BLaER1 (cell line): ENCODE measurements at regions not wholly inside any gene's neighbourhood (a gene's known extent, or its start where the extent isn't known, plus 50 kb on each side); places are given as distances from the start of the nearest gene placed in this dataset.
"Not testable (repeated sequence)": the region's sequence is repeated elsewhere in the genome, so short reads cannot be mapped to it uniquely, and the experiment has no call there.

ENCODE experiments used
- H3K27ac ChIP-seq: shearing (Covaris generic); formaldehyde crosslinking; 2 replicates; pipeline ENCODE4 v1.8.1; 2022
- H3K27me3 ChIP-seq: shearing (Covaris generic); formaldehyde crosslinking; 2 replicates; pipeline ENCODE4 v1.8.1; 2022
- H3K36me3 ChIP-seq: shearing (Covaris generic); formaldehyde crosslinking; 2 replicates; pipeline ENCODE4 v1.8.1; 2022
- H3K4me1 ChIP-seq: shearing (Covaris generic); formaldehyde crosslinking; 2 replicates; pipeline ENCODE4 v1.8.1; 2022
- H3K4me2 ChIP-seq: shearing (Covaris generic); formaldehyde crosslinking; 2 replicates; pipeline ENCODE4 v1.8.1; 2022
- H3K4me3 ChIP-seq: shearing (Covaris generic); formaldehyde crosslinking; 2 replicates; pipeline ENCODE4 v1.8.1; 2022
- H3K9ac ChIP-seq: shearing (Covaris generic); formaldehyde crosslinking; 2 replicates; pipeline ENCODE4 v1.8.1; 2022
- H3K9me3 ChIP-seq: shearing (Covaris generic); formaldehyde crosslinking; 2 replicates; pipeline ENCODE4 v1.8.1; 2022
- H4K20me1 ChIP-seq: shearing (Covaris generic); formaldehyde crosslinking; 2 replicates; pipeline ENCODE4 v1.8.1; 2022
- Cebpa-rat ChIP-seq: shearing (Covaris generic); IDR thresholded peaks from 2 replicates; pipeline ENCODE4 v1.8.1; 2022

DNA sequence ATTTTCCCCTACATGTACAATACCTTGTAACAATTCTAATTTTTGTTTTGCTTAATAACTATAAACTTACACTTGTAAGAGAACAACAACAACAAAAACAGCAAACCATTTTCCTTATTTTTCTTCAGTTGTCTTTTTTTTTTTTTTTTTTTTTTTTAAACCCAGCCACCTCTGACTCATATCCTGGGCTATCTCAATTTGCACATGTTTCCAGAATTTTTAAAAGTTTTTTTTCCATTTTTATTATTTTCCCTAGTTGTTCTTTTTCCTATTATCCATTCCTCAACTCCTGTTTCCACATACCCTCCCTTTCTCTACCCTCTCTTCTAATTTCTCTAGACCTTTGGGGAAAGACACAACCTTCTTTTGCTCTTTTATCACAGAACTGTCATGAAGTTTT, 112.5 kb downstream of the EFEMP1 start:
- no peaks in the 10 kb centered on the region for H4K20me1 ChIP-seq
- peaks cover 61% of the 10 kb centered on the region for H3K4me1 ChIP-seq
- no peak overlapping the region for H3K4me2 ChIP-seq
- no peak overlapping the region for H3K4me3 ChIP-seq
- H3K36me3 ChIP-seq: no peaks in the 10 kb centered on the region
- TF ChIP-seq Cebpa-rat: no peak
- no peak overlapping the region for H3K9ac ChIP-seq
- no peaks in the 10 kb centered on the region for H3K27me3 ChIP-seq
- peaks cover 16% of the 10 kb centered on the region for H3K9me3 ChIP-seq
- H3K27ac ChIP-seq: no peak overlapping the region

DNA sequence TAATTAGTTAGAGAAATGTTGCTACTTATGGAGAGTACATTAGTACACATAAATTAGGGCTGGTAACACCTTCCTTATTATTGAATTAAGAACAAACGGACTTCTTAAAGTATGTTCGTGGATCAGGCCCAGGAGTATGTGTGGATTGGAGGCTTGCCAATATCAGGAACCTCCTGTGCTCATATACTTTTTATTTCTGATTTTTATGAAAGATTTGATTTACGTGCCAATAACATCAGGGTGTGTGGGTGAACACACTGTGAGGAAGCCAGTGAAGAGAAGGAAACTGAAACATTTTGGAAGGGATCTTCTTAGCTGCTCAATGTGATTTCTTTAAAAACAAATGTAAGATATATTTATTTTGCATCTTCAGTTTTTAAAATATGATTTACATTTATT, 113.0 kb downstream of the EFEMP1 start:
- no peak overlapping the region for H3K9ac ChIP-seq
- TF ChIP-seq Cebpa-rat: no peak
- no peaks in the 10 kb centered on the region for H4K20me1 ChIP-seq
- no peak overlapping the region for H3K4me3 ChIP-seq
- H3K4me1 ChIP-seq: peaks cover 66% of the 10 kb centered on the region
- H3K27ac ChIP-seq: no peak overlapping the region
- no peaks in the 10 kb centered on the region for H3K27me3 ChIP-seq
- H3K36me3 ChIP-seq: no peaks in the 10 kb centered on the region
- H3K4me2 ChIP-seq: no peak overlapping the region
- peaks cover 16% of the 10 kb centered on the region for H3K9me3 ChIP-seq

DNA sequence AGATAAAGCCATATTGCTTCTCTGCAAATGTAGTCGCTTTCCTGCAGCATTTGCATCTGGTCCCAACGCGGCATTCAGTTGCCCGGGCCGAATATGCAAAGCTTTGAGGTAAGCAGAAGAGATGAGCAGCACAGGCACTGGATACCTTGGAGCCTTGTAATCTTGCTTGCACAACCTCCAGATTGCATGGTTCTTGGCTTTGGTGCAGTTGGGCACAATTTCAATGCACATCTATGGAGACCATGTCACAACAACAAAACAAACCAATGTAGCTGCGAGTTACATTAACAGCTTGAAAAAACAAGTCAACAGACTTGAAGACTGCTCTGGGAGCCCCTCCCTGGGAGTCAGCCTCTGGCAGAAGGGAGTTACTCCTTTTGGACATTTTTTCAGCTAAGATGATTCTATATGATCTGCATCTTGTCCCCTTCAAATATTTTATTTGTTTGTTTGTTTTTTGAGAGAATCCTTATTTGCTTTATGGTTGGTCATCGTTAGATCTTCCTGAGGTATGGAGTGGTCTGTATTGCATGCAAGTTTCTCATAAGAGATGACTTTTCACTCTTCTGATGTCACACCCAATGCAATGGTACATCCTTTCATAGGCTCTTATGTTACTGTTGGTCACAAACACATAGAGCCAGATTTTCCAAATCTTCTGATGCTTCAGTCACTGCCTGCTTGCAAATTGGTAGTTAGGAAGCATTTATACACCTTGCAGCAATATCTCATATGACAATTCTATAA, 113.5 kb downstream of the EFEMP1 start:
- H3K9ac ChIP-seq: no peak overlapping the region
- H3K9me3 ChIP-seq: peaks cover 16% of the 10 kb centered on the region
- no peak overlapping the region for H3K27ac ChIP-seq
- H3K27me3 ChIP-seq: no peaks in the 10 kb centered on the region
- no peaks in the 10 kb centered on the region for H3K36me3 ChIP-seq
- peak overlapping the region; percentile 7; the same call in 1 of the 2 replicates for H3K4me2 ChIP-seq
- H4K20me1 ChIP-seq: no peaks in the 10 kb centered on the region
- peaks cover 71% of the 10 kb centered on the region for H3K4me1 ChIP-seq
- TF ChIP-seq Cebpa-rat: no peak
- H3K4me3 ChIP-seq: no peak overlapping the region

DNA sequence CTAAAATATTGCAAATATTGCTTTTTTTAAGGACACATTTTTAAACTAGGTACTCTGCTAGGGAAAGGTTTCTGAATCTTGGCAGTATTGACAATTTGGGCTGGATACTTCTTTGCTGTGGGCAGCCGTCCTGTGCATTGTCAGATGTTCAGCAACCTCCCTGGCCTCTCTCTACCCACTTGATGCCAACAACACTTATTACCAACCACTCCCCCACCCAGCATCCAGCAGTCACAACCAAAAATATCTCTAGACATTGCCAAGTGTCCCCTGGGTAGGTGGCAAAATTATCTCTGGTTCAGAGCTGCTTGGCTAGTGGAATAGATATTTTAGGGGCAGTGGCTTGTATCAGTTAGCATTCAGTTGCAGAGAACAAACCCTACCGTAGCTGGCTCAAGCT, 114.3 kb upstream of the PNPT1 start:
- H3K9ac ChIP-seq: no peak overlapping the region
- peak overlapping the region; percentile 78 for H3K4me2 ChIP-seq
- no peak overlapping the region; the same call in 1 of the 2 replicates for H3K4me3 ChIP-seq
- H3K27me3 ChIP-seq: no peaks in the 10 kb centered on the region
- peaks cover 82% of the 10 kb centered on the region for H3K4me1 ChIP-seq
- H3K9me3 ChIP-seq: 0 out of 2 replicates have a peak, but pooled peaks cover 6% of the 10 kb centered on the region
- no peaks in the 10 kb centered on the region for H4K20me1 ChIP-seq
- H3K36me3 ChIP-seq: no peaks in the 10 kb centered on the region
- H3K27ac ChIP-seq: peak overlapping the region; percentile 49
- no peak for TF ChIP-seq Cebpa-rat

DNA sequence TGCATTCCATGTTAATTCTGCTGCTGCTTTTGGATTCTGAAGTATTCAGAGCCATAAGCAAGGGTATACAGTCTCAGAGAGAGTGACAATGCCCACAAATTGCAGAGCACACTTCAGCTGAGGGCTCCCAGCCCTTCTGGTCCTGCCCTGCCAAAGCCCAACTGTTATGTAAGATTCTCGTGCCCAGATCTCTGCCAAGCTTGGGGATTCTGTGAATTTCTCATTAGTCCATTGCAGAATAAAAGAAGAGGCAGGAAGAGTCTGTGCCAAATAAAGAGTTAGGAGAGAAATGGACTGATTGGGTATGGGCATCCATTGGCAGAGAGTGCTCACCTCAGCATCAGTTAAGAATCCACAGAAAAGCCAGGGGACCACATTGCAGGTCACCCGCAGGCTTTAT, 112.0 kb upstream of the PNPT1 start:
- Histone ChIP-seq H3K9ac (no peak overlapping the region), H3K27ac (peak overlapping the region; percentile 5; the same call in 1 of the 2 replicates), H3K27me3 (no peaks in the 10 kb centered on the region), H3K4me2 (peak overlapping the region; percentile 27; the same call in 1 of the 2 replicates), H4K20me1 (no peaks in the 10 kb centered on the region), H3K9me3 (no peaks in the 10 kb centered on the region), H3K4me1 (peaks cover 77% of the 10 kb centered on the region), H3K4me3 (no peak overlapping the region), H3K36me3 (no peaks in the 10 kb centered on the region)
- TF ChIP-seq Cebpa-rat: no peak

DNA sequence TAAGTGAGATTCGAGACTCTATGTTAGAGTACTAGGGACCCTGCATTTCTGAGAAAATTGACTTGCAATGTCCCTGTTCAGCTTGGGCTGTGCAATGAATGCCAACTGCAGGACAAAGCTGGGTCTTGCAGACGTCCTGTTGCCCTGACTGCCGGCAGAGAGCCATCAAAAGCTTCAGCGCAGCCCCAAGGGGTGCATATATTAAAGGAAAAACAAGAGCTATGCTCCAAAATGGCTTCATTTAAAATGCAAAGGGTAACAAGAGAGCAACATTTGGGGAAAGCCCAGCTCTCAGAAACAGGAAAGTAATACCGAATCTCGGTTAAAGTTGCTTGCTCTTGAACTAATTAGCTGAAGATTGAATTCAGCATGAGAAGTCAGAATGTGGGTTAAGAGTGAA, 110.9 kb upstream of the PNPT1 start:
- no peak overlapping the region for H3K9ac ChIP-seq
- no peaks in the 10 kb centered on the region; the same call in 1 of the 2 replicates for H3K9me3 ChIP-seq
- H4K20me1 ChIP-seq: no peaks in the 10 kb centered on the region
- no peaks in the 10 kb centered on the region for H3K36me3 ChIP-seq
- H3K27me3 ChIP-seq: no peaks in the 10 kb centered on the region
- no peak for TF ChIP-seq Cebpa-rat
- peak overlapping the region; percentile 27; the same call in 1 of the 2 replicates for H3K4me2 ChIP-seq
- H3K27ac ChIP-seq: peak overlapping the region; percentile 14; the same call in 1 of the 2 replicates
- H3K4me3 ChIP-seq: no peak overlapping the region
- peaks cover 68% of the 10 kb centered on the region for H3K4me1 ChIP-seq

DNA sequence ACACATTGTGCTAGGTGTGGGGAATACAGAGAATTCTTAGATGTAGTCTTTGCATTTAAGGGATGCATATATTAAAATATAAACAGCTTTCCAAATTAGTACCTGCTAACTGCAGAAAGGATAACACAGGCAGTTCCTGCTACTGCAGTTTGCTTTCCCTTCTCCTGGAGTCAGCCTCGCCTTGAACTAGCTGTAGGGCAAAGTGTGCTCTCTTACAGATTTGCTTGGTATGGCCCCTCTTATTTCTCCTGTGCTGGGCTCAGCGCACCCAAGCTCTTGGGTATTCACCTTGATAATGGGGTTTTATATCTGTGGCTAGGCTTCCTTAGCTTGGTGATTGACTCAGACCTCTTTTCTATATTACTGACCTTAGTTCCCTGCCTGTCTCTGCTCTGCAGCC, 108.4 kb upstream of the PNPT1 start:
- TF ChIP-seq Cebpa-rat: no peak
- Histone ChIP-seq H3K4me2 (no peak overlapping the region), H3K27ac (no peak overlapping the region), H4K20me1 (no peaks in the 10 kb centered on the region), H3K36me3 (no peaks in the 10 kb centered on the region), H3K9me3 (peaks cover 6% of the 10 kb centered on the region; the same call in 1 of the 2 replicates), H3K27me3 (no peaks in the 10 kb centered on the region), H3K4me3 (no peak overlapping the region), H3K9ac (no peak overlapping the region), H3K4me1 (peaks cover 43% of the 10 kb centered on the region)

DNA sequence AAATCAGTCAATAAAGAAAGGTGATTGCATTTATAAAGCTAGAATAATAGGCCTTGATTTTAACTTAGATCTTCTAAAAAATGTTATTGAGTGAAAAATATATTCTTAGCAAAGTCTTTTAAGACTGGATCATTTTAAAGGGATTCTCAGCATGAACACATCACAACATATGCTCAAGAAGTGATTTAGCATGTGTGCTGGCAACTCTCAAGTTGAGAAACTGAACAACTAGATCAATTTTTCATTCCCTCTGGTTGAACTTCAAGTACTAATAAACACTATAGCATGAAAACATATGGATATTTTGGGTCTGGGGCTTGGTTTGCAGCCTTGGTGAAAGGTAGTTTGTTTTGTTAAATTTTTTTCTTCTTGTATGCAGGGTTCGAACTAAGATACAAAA, 107.8 kb upstream of the PNPT1 start:
- Histone ChIP-seq H3K9me3 (peaks cover 10% of the 10 kb centered on the region), H3K9ac (no peak overlapping the region), H3K27ac (no peak overlapping the region), H3K36me3 (no peaks in the 10 kb centered on the region), H3K4me3 (no peak overlapping the region), H4K20me1 (no peaks in the 10 kb centered on the region), H3K4me1 (peaks cover 37% of the 10 kb centered on the region), H3K27me3 (no peaks in the 10 kb centered on the region), H3K4me2 (no peak overlapping the region)
- no peak for TF ChIP-seq Cebpa-rat

DNA sequence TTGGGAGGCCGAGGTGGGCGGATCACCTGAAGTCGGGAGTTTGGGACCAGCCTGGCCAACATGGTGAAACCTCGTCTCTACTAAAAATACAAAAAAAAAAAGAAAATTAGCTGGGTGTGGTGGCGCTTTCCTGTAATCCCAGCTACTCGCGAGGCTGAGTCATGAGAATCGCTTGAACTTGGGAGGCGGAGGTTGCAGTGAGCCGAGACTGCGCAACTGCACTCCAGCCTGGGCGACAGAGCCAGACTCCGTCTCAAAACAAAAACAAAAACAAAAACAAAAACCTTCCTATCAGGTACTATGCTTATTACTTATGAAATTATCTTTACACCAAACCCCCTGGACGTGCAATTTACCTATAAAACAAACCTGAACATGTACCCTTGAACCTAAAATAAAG, 106.0 kb upstream of the PNPT1 start:
- not testable (repeated sequence) for H4K20me1 ChIP-seq, H3K27ac ChIP-seq, H3K4me3 ChIP-seq, H3K36me3 ChIP-seq, H3K9ac ChIP-seq, H3K4me2 ChIP-seq, H3K27me3 ChIP-seq
- Histone ChIP-seq H3K4me1 (peaks cover 19% of the 10 kb centered on the region), H3K9me3 (peaks cover 17% of the 10 kb centered on the region)

DNA sequence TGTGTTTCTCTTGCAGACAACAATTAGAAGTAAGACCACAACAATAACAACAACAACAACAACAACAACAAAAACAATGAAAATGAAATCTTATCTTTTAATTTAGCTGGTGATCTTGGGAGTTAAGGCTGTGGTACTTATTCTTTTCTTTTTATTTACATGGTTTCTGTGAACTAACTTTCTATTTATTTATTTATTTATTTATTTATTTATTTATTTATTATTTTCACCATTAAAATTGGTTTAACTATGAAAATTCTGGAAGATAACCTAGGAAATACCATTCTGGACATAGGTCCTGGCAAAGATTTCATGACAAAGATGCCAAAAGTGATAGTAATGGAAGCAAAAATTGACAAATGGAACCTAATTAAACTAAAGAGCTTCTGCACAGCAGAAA, 102.5 kb upstream of the PNPT1 start:
- no peak for TF ChIP-seq Cebpa-rat
- Histone ChIP-seq H3K36me3 (no peaks in the 10 kb centered on the region), H3K9me3 (peaks cover 29% of the 10 kb centered on the region), H4K20me1 (no peaks in the 10 kb centered on the region), H3K4me2 (no peak overlapping the region), H3K27me3 (no peaks in the 10 kb centered on the region), H3K9ac (no peak overlapping the region), H3K27ac (no peak overlapping the region), H3K4me3 (no peak overlapping the region), H3K4me1 (peaks cover 7% of the 10 kb centered on the region; the same call in 1 of the 2 replicates)

DNA sequence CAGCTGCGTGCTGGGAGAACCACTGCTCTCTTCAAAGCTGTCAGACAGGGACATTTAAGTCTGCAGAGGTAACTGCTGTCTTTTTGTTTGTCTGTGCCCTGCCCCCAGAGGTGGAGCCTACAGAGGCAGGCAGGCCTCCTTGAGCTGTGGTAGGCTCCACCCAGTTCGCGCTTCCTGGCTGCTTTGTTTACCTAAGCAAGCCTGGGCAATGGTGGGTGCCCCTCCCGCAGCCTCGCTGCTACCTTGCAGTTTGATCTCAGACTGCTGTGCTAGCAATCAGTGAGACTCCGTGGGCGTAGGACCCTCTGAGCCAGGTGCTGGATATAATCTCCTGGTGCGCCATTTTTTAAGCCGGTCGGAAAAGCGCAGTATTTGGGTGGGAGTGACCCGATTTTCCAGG, 100.0 kb upstream of the PNPT1 start:
- not testable (repeated sequence) for H3K4me3 ChIP-seq, H3K4me2 ChIP-seq, H3K27ac ChIP-seq, H3K9ac ChIP-seq, H3K4me1 ChIP-seq, H3K27me3 ChIP-seq, H3K36me3 ChIP-seq, H4K20me1 ChIP-seq
- H3K9me3 ChIP-seq: peaks cover 29% of the 10 kb centered on the region
